ENCODE measurements at regions not wholly inside any gene's neighbourhood (a gene's known extent, or its start where the extent isn't known, plus 50 kb on each side); places are given as distances from the start of the nearest gene placed in this dataset.

GRCh38 chr3:61448378-61448777 is 113.0 kb upstream of the PTPRG start:
- TF ChIP-seq CTCF (IDR thresholded peaks at IDR 0.05) (no peak), EZH2 (IDR thresholded peaks at IDR 0.05) (no peak)
